Gastrocnemius medialis (tissue), 4 donors: ENCODE measurements at regions not wholly inside any gene's neighbourhood (a gene's known extent, or its start where the extent isn't known, plus 50 kb on each side); places are given as distances from the start of the nearest gene placed in this dataset.

Source experiments
- CTCF ChIP-seq, 5 experiments: fragments of 450-650 bp in 3 of 5; fragments of 200-600 bp in 2 of 5; sonication (generic) in 2 of 5; IDR thresholded peaks in 4 of 5; conservative IDR thresholded peaks in 1 of 5; 1 replicate in 4 of 5; 2 replicates in 1 of 5; pipeline ENCODE4 v1.5.1; 2016 to 2019; ENCODE audit warnings: antibody characterized with exemption in 5 of 5, mild to moderate bottlenecking in 3 of 5, moderate library complexity in 3 of 5
- POLR2A ChIP-seq, 2 donors: fragments of 450-650 bp; IDR thresholded peaks; one replicate each; pipeline ENCODE4 v1.6.1; 2017; ENCODE audit warnings: antibody characterized with exemption in 2 of 2, mild to moderate bottlenecking in 2 of 2, moderate library complexity in 2 of 2

- TF ChIP-seq CTCF (IDR thresholded peaks at IDR 0.05 in 4 of 5, conservative IDR thresholded peaks at IDR 0.05 in 1 of 5) (no peak), POLR2A (IDR thresholded peaks at IDR 0.05) (no peak)
Measured at GRCh38 chr6:113027780-113028179, 680.6 kb downstream of the RFPL4B start.
